SU-DHL-6 (cell line): ENCODE measurements at regions not wholly inside any gene's neighbourhood (a gene's known extent, or its start where the extent isn't known, plus 50 kb on each side); places are given as distances from the start of the nearest gene placed in this dataset.

Experiments used
- EZH2phosphoT487 ChIP-seq: fragments of 200-600 bp; sonication (generic), shearing (Covaris generic); conservative IDR thresholded peaks from 2 replicates; pipeline ENCODE4 v1.6.1; 2018; ENCODE audit warnings: mild to moderate bottlenecking, antibody characterized with exemption, low read length, moderate library complexity, mixed read lengths
- TF ChIP-seq, protein P1 (sequence below): fragments of 200-600 bp; sonication (generic); IDR thresholded peaks from one replicate; pipeline ENCODE4 v1.5.1; 2017; ENCODE audit warnings: antibody characterized with exemption, mild to moderate bottlenecking, low read length, moderate library complexity; ENCODE audit not compliant: insufficient read depth, poor library complexity, severe bottlenecking

DNA sequence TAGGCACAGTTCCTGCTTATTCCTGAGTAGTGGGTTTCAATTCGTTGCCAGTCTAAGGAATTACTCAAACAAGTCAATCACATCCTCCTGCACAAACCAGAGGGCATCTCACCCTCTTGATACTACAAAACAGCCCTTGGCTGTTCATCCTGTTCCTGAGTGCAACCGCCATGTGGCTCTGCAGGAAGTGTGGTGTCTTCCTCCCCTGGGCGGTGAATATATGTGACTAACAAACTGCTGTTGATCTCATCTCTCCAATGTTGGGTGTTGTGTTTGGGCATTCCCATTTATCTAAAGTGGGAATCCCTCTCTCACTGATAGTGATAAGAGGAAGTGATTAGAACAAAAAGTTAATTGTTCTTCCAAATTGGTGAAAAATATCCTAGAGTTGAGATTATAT lies 163.0 kb downstream of the TBX18 start:
- TF ChIP-seq, protein P1, sequence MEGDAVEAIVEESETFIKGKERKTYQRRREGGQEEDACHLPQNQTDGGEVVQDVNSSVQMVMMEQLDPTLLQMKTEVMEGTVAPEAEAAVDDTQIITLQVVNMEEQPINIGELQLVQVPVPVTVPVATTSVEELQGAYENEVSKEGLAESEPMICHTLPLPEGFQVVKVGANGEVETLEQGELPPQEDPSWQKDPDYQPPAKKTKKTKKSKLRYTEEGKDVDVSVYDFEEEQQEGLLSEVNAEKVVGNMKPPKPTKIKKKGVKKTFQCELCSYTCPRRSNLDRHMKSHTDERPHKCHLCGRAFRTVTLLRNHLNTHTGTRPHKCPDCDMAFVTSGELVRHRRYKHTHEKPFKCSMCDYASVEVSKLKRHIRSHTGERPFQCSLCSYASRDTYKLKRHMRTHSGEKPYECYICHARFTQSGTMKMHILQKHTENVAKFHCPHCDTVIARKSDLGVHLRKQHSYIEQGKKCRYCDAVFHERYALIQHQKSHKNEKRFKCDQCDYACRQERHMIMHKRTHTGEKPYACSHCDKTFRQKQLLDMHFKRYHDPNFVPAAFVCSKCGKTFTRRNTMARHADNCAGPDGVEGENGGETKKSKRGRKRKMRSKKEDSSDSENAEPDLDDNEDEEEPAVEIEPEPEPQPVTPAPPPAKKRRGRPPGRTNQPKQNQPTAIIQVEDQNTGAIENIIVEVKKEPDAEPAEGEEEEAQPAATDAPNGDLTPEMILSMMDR = no peak
- TF ChIP-seq EZH2phosphoT487 = no peak
